ENCODE measurements at regions not wholly inside any gene's neighbourhood (a gene's known extent, or its start where the extent isn't known, plus 50 kb on each side); places are given as distances from the start of the nearest gene placed in this dataset.

DNA sequence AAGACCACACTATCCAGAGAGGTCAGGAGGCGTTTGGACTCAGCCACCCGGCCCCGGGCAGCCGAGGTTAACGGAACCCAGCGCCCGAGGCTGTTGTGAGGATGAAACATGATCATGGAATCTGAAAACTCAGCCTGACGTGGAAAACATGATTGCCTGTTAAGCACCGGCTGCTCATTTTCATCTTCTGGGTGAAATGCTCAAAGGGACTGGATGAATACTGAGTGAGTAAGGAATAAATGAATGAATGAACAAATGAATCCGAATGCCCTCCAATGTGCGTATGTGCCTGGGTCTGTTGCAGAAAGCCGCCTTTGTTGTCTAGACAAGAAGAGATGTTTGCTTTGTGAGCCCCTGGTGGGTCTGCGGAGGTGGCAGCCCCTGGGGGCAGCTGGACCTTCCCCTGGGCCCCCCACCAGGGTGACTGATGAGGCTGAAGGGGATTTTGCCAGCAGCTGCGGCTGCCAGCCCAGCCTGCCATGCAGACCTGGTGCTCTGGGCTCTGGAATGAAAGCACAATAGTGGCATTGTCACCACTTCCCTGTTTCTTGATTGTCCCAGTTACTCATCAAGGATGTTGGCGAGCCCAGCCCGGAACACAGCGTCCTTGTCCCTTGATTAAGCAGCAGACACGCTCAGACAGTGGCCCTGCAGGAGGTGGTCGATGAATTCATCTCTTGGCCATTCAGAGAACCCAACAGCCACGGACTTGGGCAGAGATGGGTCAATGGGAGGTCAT is 211.1 kb downstream of the ANKRD60 start:
- no peaks in the 10 kb centered on the region for H3K36me3 Mint-ChIP-seq (ENCODE audit: low read depth)
- no peak overlapping the region for H3K27ac Mint-ChIP-seq
- H3K4me3 Mint-ChIP-seq: no peak overlapping the region
- intact Hi-C loops (cut with micrococcal nuclease): no loop called here
- H3K27me3 Mint-ChIP-seq: peaks cover 8% of the 10 kb centered on the region
- H3K9me3 Mint-ChIP-seq: no peaks in the 10 kb centered on the region
- no peaks in the 10 kb centered on the region for H3K4me1 Mint-ChIP-seq (ENCODE audit: low read depth)

- H3K4me1 Mint-ChIP-seq (ENCODE audit: low read depth): no peaks in the 10 kb centered on the region
- peaks cover 8% of the 10 kb centered on the region for H3K27me3 Mint-ChIP-seq
- intact Hi-C loops (cut with micrococcal nuclease): no loop called here
- no peak overlapping the region for H3K4me3 Mint-ChIP-seq
- H3K9me3 Mint-ChIP-seq: no peaks in the 10 kb centered on the region
- H3K27ac Mint-ChIP-seq: no peak overlapping the region
- no peaks in the 10 kb centered on the region for H3K36me3 Mint-ChIP-seq (ENCODE audit: low read depth)
Measured at GRCh38 chr20:58016779-58017178, 211.7 kb downstream of the ANKRD60 start.

DNA sequence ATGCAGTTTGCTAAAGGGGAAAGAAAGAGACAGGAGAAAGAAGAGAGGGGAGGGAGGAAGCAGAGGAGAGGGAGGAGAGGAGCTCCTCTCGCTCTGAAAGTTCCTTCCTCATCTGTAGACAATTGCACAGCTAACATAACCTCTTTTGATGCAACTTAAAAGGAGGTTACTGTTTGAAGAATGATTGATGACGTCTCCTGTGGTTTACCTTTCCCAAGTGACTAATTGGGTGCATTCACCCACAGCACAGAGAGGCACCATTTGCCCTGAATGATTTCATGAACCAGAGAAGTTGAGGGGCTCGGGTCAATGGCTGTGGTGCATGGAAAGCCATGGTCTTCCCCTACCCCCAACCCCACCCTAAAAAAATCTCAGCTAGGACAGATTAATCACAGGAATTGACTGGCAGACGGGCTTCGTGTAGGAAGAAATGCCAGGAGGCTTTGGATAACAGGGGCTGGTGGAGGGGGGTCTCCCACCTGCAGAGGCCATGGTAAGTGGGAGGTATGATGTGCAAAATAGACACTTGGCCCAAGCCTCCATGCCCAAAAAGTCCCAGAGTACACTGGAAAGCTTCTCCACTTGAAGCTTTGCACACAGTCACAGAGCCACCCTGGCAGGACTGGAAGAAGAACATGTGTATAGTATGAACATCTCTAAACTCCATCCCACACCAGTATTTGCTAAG is 213.7 kb downstream of the ANKRD60 start:
- Mint-ChIP-seq H3K4me1 (ENCODE audit: low read depth) (no peaks in the 10 kb centered on the region), H3K36me3 (ENCODE audit: low read depth) (no peaks in the 10 kb centered on the region), H3K9me3 (no peaks in the 10 kb centered on the region), H3K4me3 (no peak overlapping the region), H3K27me3 (peaks cover 10% of the 10 kb centered on the region), H3K27ac (no peak overlapping the region)
- intact Hi-C loops (cut with micrococcal nuclease): no loop called here

- H3K9me3 Mint-ChIP-seq: no peaks in the 10 kb centered on the region
Measured at GRCh38 chr20:58012731-58013510, 215.5 kb downstream of the ANKRD60 start.

GRCh38 chr20:58011947-58012610 is 216.4 kb downstream of the ANKRD60 start:
- no peaks in the 10 kb centered on the region for H3K9me3 Mint-ChIP-seq
- H3K27ac Mint-ChIP-seq: no peak overlapping the region
- H3K4me1 Mint-ChIP-seq (ENCODE audit: low read depth): peaks cover 8% of the 10 kb centered on the region
- H3K36me3 Mint-ChIP-seq (ENCODE audit: low read depth): no peaks in the 10 kb centered on the region
- intact Hi-C loops (cut with micrococcal nuclease): no loop called here
- no peak overlapping the region for H3K4me3 Mint-ChIP-seq
- peaks cover 10% of the 10 kb centered on the region for H3K27me3 Mint-ChIP-seq

More at GRCh38 chr20:58012731-58013510, 215.5 kb downstream of the ANKRD60 start:
- Mint-ChIP-seq H3K27me3 (peaks cover 10% of the 10 kb centered on the region), H3K27ac (no peak overlapping the region), H3K4me3 (no peak overlapping the region), H3K4me1 (ENCODE audit: low read depth) (no peaks in the 10 kb centered on the region), H3K36me3 (ENCODE audit: low read depth) (no peaks in the 10 kb centered on the region)
- intact Hi-C loops (cut with micrococcal nuclease): no loop called here

DNA sequence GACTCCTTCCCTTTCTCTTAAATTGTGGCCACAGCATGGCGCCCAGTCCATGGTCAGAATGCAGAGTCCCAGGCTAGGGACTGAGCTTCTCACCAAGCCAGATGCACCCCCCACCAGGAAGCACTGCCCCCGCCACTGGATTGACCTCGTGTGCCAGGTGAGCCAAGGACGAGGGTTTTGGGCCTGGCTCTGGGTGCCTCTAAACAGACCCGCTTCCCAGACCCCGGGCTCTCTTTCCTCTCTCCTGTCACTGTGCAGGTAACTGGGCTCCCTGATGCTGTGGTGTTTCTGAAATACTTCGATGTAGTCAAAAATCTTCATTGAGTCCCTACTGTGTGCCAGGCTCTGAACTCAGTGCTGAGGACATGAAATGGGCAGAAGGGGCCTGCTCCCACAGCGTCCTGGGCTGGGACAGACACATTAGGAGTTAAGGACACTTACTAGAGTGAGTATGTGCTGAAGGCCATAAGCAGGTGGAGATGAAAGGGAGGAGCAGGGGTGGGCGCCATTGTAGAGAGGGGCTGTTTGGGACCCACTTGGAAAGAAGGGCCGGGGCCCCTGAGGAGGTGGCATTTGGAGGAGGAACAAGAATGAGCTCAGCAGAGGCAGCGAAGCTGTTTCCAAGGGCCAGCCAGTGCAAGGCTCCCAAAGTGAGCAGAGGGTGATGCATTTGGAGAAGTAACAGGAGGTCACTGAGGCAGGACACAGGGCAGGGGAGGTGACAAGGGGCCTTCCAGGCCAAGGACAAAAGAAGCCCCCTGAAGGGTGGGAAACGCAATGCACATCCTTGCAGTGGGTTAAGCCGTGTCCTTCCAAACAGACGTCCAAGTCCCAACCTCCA is 217.1 kb downstream of the ANKRD60 start:
- intact Hi-C loops (cut with micrococcal nuclease): no loop called here
- Mint-ChIP-seq H3K27ac (no peak overlapping the region), H3K4me1 (ENCODE audit: low read depth) (peaks cover 16% of the 10 kb centered on the region), H3K9me3 (no peaks in the 10 kb centered on the region), H3K4me3 (no peak overlapping the region), H3K27me3 (peaks cover 13% of the 10 kb centered on the region), H3K36me3 (ENCODE audit: low read depth) (no peaks in the 10 kb centered on the region)

- Mint-ChIP-seq H3K9me3 (no peaks in the 10 kb centered on the region), H3K4me1 (ENCODE audit: low read depth) (peaks cover 22% of the 10 kb centered on the region), H3K4me3 (no peak overlapping the region), H3K36me3 (ENCODE audit: low read depth) (no peaks in the 10 kb centered on the region), H3K27ac (no peak overlapping the region), H3K27me3 (peaks cover 11% of the 10 kb centered on the region)
- intact Hi-C loops (cut with micrococcal nuclease): no loop called here
Measured at GRCh38 chr20:58010666-58011065, 217.8 kb downstream of the ANKRD60 start.

GRCh38 chr20:58010186-58010585 is 218.3 kb downstream of the ANKRD60 start:
- Mint-ChIP-seq H3K4me3 (no peak overlapping the region), H3K36me3 (ENCODE audit: low read depth) (no peaks in the 10 kb centered on the region), H3K27me3 (peaks cover 10% of the 10 kb centered on the region), H3K4me1 (ENCODE audit: low read depth) (peaks cover 27% of the 10 kb centered on the region), H3K27ac (no peak overlapping the region), H3K9me3 (no peaks in the 10 kb centered on the region)
- intact Hi-C loops (cut with micrococcal nuclease): no loop called here

- peaks cover 7% of the 10 kb centered on the region for H3K27me3 Mint-ChIP-seq
- H3K27ac Mint-ChIP-seq: no peak overlapping the region
- H3K9me3 Mint-ChIP-seq: no peaks in the 10 kb centered on the region
- intact Hi-C loops (cut with micrococcal nuclease): no loop called here
- no peaks in the 10 kb centered on the region for H3K36me3 Mint-ChIP-seq (ENCODE audit: low read depth)
- peaks cover 40% of the 10 kb centered on the region for H3K4me1 Mint-ChIP-seq (ENCODE audit: low read depth)
- H3K4me3 Mint-ChIP-seq: no peak overlapping the region
Measured at GRCh38 chr20:58008866-58009265, 219.6 kb downstream of the ANKRD60 start.

DNA sequence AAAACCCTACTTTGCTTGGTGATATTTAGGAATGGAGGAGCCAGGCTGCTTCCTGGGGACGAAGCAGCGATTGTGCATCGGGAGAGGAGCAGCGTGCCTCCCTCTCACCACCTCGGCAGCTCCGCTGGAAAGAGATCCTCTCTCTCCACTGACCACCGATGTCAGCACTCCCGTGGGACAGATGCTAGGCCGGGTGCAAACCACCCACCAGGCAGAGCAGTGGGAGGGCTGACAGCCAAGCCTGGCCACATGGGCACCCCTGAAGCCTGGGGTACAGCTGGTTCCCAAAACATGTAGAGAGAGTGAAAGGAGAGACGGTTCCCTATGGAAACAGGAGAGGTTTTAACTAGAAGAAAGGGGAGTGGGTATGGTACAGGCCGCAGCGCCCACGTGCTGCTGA is 220.0 kb downstream of the ANKRD60 start:
- Mint-ChIP-seq H3K4me1 (ENCODE audit: low read depth) (peaks cover 40% of the 10 kb centered on the region), H3K27me3 (peaks cover 7% of the 10 kb centered on the region), H3K27ac (no peak overlapping the region), H3K9me3 (no peaks in the 10 kb centered on the region), H3K4me3 (no peak overlapping the region), H3K36me3 (ENCODE audit: low read depth) (no peaks in the 10 kb centered on the region)
- intact Hi-C loops (cut with micrococcal nuclease): no loop called here

GRCh38 chr20:58007947-58008346 is 220.5 kb downstream of the ANKRD60 start:
- intact Hi-C loops (cut with micrococcal nuclease): no loop called here
- Mint-ChIP-seq H3K4me1 (ENCODE audit: low read depth) (peaks cover 40% of the 10 kb centered on the region), H3K36me3 (ENCODE audit: low read depth) (no peaks in the 10 kb centered on the region), H3K27ac (no peak overlapping the region), H3K9me3 (no peaks in the 10 kb centered on the region), H3K27me3 (peaks cover 7% of the 10 kb centered on the region), H3K4me3 (no peak overlapping the region)

- peaks cover 7% of the 10 kb centered on the region for H3K27me3 Mint-ChIP-seq
- H3K27ac Mint-ChIP-seq: peak overlapping the region; percentile 64
- H3K4me3 Mint-ChIP-seq: no peak overlapping the region
- no peaks in the 10 kb centered on the region for H3K9me3 Mint-ChIP-seq
- H3K36me3 Mint-ChIP-seq (ENCODE audit: low read depth): no peaks in the 10 kb centered on the region
- peaks cover 42% of the 10 kb centered on the region for H3K4me1 Mint-ChIP-seq (ENCODE audit: low read depth)
- intact Hi-C loops (cut with micrococcal nuclease): no loop called here
Measured at GRCh38 chr20:58006346-58007316, 221.8 kb downstream of the ANKRD60 start.

Data from dendritic cell treated with granulocyte-macrophage colony-stimulating factor and Interleukin-4, amounts not matched to agents 40 ng/mL and 50 ng/mL, for 4 days (primary cell).